H1 (cell line): ENCODE measurements at regions not wholly inside any gene's neighbourhood (a gene's known extent, or its start where the extent isn't known, plus 50 kb on each side); places are given as distances from the start of the nearest gene placed in this dataset.

Experiments
- POLR2AphosphoS5 ChIP-seq: IDR thresholded peaks from 2 replicates; pipeline ENCODE4 v1.6.1; 2011; ENCODE audit warnings: low read depth, low read length

GRCh38 chr17:37831492-37831891 is 86.6 kb upstream of the HNF1B start (continued):
- no peak for TF ChIP-seq POLR2AphosphoS5
- TF ChIP-seq, all 59 proteins: peak for 0
